ENCODE measurements at regions not wholly inside any gene's neighbourhood (a gene's known extent, or its start where the extent isn't known, plus 50 kb on each side); places are given as distances from the start of the nearest gene placed in this dataset.

- Histone ChIP-seq H3K79me2 (replicated peaks; ENCODE audit: insufficient read depth) (no peaks in the 10 kb centered on the region), H3K27me3 (ENCODE audit: insufficient read depth) (no peaks in the 10 kb centered on the region), H3F3A (replicated peaks; ENCODE audit: low read depth) (no peaks in the 10 kb centered on the region), H3K9me2 (ENCODE audit: insufficient read depth) (no peaks in the 10 kb centered on the region), H4K20me1 (replicated peaks; ENCODE audit: insufficient read depth) (no peaks in the 10 kb centered on the region), H3K27ac (ENCODE audit: low read depth) (no peak overlapping the region), H3K36me3 (ENCODE audit: insufficient read depth) (peaks cover 17% of the 10 kb centered on the region; the same call in 1 of the 2 replicates), H3K4me2 (no peak overlapping the region), H3K4me1 (ENCODE audit: insufficient read depth) (no peaks in the 10 kb centered on the region), H3K4me3 (no peak overlapping the region), H2AFZ (no peak overlapping the region)
- Mint-ChIP-seq H3K9me3 (peaks cover 31% of the 10 kb centered on the region), H3K4me3 (no peak overlapping the region), H3K36me3 (ENCODE audit: low read depth) (peaks cover 9% of the 10 kb centered on the region; the same call in 1 of the 3 replicates), H3K27ac (no peak overlapping the region), H3K4me1 (no peaks in the 10 kb centered on the region), H3K27me3 (ENCODE audit: insufficient read depth, low read depth, poor library complexity) (peaks cover 2% of the 10 kb centered on the region)
- DNase-seq (ENCODE audit: low spot score) (no peak), ATAC-seq (no peak)
- no peak for TF ChIP-seq CREB1 (CRISPR knock-in tag; IDR thresholded peaks at IDR 0.05; ENCODE audit: low read depth)
- no peak for TF ChIP-seq STAT1 (IDR thresholded peaks at IDR 0.05; ENCODE audit: unreplicated experiment)
- no peak for TF ChIP-seq ZNF114 (CRISPR knock-in tag; IDR thresholded peaks at IDR 0.05)
- TF ChIP-seq CTCF (conservative IDR thresholded peaks at IDR 0.05; ENCODE audit: low read depth in 2 of 2), result no peak
Observed at GRCh38 chr16:50422926-50423325, 54.1 kb upstream of the BRD7 start.

- no peak for DNase-seq (ENCODE audit: low spot score)
- Histone ChIP-seq H3K36me3 (ENCODE audit: insufficient read depth) (peaks cover 17% of the 10 kb centered on the region; the same call in 1 of the 2 replicates), H3K27ac (ENCODE audit: low read depth) (no peak overlapping the region), H3K9me2 (ENCODE audit: insufficient read depth) (no peaks in the 10 kb centered on the region), H2AFZ (no peak overlapping the region), H3K4me2 (no peak overlapping the region), H3K79me2 (replicated peaks; ENCODE audit: insufficient read depth) (no peaks in the 10 kb centered on the region), H3K4me1 (ENCODE audit: insufficient read depth) (no peaks in the 10 kb centered on the region), H4K20me1 (replicated peaks; ENCODE audit: insufficient read depth) (no peaks in the 10 kb centered on the region), H3F3A (replicated peaks; ENCODE audit: low read depth) (no peaks in the 10 kb centered on the region), H3K27me3 (ENCODE audit: insufficient read depth) (no peaks in the 10 kb centered on the region), H3K4me3 (no peak overlapping the region)
- ATAC-seq, result no peak
- TF ChIP-seq EZH2phosphoT487 (IDR thresholded peaks at IDR 0.05; ENCODE audit: unreplicated experiment) (no peak), POLR2AphosphoS5 (IDR thresholded peaks at IDR 0.05; ENCODE audit: low read depth) (no peak), CTCF (conservative IDR thresholded peaks at IDR 0.05; ENCODE audit: low read depth in 2 of 2) (no peak), ZNF331 (CRISPR knock-in tag; IDR thresholded peaks at IDR 0.05; ENCODE audit: low read depth) (no peak), ZNF462 (CRISPR knock-in tag; IDR thresholded peaks at IDR 0.05) (no peak), JUNB (IDR thresholded peaks at IDR 0.05; ENCODE audit: unreplicated experiment) (no peak)
- Mint-ChIP-seq H3K36me3 (ENCODE audit: low read depth) (peaks cover 9% of the 10 kb centered on the region; the same call in 1 of the 3 replicates), H3K4me3 (no peak overlapping the region), H3K4me1 (no peaks in the 10 kb centered on the region), H3K9me3 (peaks cover 46% of the 10 kb centered on the region), H3K27me3 (ENCODE audit: insufficient read depth, low read depth, poor library complexity) (no peaks in the 10 kb centered on the region), H3K27ac (no peak overlapping the region)
Observed at GRCh38 chr16:50419116-50419515, 50.3 kb upstream of the BRD7 start.

All from GM23338 (cell line).